Neuronal stem cell (in vitro differentiated cells): ENCODE measurements at regions not wholly inside any gene's neighbourhood (a gene's known extent, or its start where the extent isn't known, plus 50 kb on each side); places are given as distances from the start of the nearest gene placed in this dataset.

ENCODE experiments used
- DNase-seq: peaks from one replicate; pipeline ENCODE4 v3.0.0-alpha.2; 2013; ENCODE audit warnings: low spot score
- H2AFZ ChIP-seq: one replicate; pipeline ENCODE4 v1.6.1; 2013; ENCODE audit warnings: mild to moderate bottlenecking, low read length, inconsistent platforms
- H2AK5ac ChIP-seq: 2 replicates; pipeline ENCODE4 v1.6.1; 2013; ENCODE audit warnings: low read depth, mild to moderate bottlenecking, inconsistent platforms, low read length, moderate library complexity, mixed read lengths
- H2BK120ac ChIP-seq: 2 replicates; pipeline ENCODE4 v1.6.1; 2013; ENCODE audit warnings: low read depth, mild to moderate bottlenecking, inconsistent platforms, low read length, moderate library complexity, mixed read lengths
- H2BK12ac ChIP-seq: one replicate; pipeline ENCODE4 v1.6.1; 2013; ENCODE audit warnings: low read length, inconsistent platforms
- H2BK15ac ChIP-seq: 2 replicates; pipeline ENCODE4 v1.6.1; 2013; ENCODE audit warnings: mild to moderate bottlenecking, low read length, inconsistent platforms, mixed read lengths
- H2BK5ac ChIP-seq: one replicate; pipeline ENCODE4 v1.6.1; 2013; ENCODE audit warnings: inconsistent platforms, mild to moderate bottlenecking, low read length, moderate library complexity
- H3K14ac ChIP-seq: one replicate; pipeline ENCODE4 v1.6.1; 2013; ENCODE audit warnings: low read length, inconsistent platforms
- H3K18ac ChIP-seq: 2 replicates; pipeline ENCODE4 v1.6.1; 2013; ENCODE audit warnings: low read length, inconsistent platforms
- H3K23ac ChIP-seq: 2 replicates; pipeline ENCODE4 v1.6.1; 2013; ENCODE audit warnings: low read depth, mild to moderate bottlenecking, mixed read lengths, low read length, inconsistent platforms; ENCODE audit not compliant: poor library complexity
- H3K27ac ChIP-seq: replicated peaks from 3 replicates; pipeline ENCODE4 v1.5.1; 2013; ENCODE audit warnings: low read length, inconsistent platforms
- H3K27me3 ChIP-seq, 3 experiments: 2 replicates each; pipeline ENCODE4 v1.6.1; 2013; ENCODE audit warnings: low read length in 3 of 3, mild to moderate bottlenecking in 2 of 3, inconsistent platforms in 1 of 3, low read depth in 1 of 3, mixed read lengths in 1 of 3, moderate library complexity in 1 of 3; ENCODE audit not compliant: control insufficient read depth in 3 of 3, insufficient read depth in 3 of 3
- H3K36me3 ChIP-seq, 2 donors: replicated peaks in 1 of 2; 2 replicates each; pipeline ENCODE4 v1.6.1; 2013; ENCODE audit warnings: low read length in 2 of 2; ENCODE audit not compliant: control insufficient read depth in 2 of 2, insufficient read depth in 2 of 2
- H3K4ac ChIP-seq: 2 replicates; pipeline ENCODE4 v1.6.1; 2013; ENCODE audit warnings: inconsistent platforms, mild to moderate bottlenecking, low read length, moderate library complexity
- H3K4me1 ChIP-seq, 2 donors: 1 replicate in 1 of 2; 2 replicates in 1 of 2; pipeline ENCODE4 v1.6.1; 2013; ENCODE audit warnings: low read length in 2 of 2, low read depth in 1 of 2; ENCODE audit not compliant: control insufficient read depth in 2 of 2, insufficient read depth in 1 of 2
- H3K4me2 ChIP-seq: one replicate; pipeline ENCODE4 v1.6.1; 2013; ENCODE audit warnings: mild to moderate bottlenecking, low read length, inconsistent platforms; ENCODE audit not compliant: insufficient read depth, poor library complexity, severe bottlenecking
- H3K4me3 ChIP-seq, 2 donors: 2 replicates each; pipeline ENCODE4 v1.5.1; 2013; ENCODE audit warnings: low read length in 2 of 2, mild to moderate bottlenecking in 2 of 2, inconsistent platforms in 1 of 2, moderate library complexity in 1 of 2
- H3K79me1 ChIP-seq: one replicate; pipeline ENCODE4 v1.6.1; 2013; ENCODE audit warnings: low read depth, mild to moderate bottlenecking, inconsistent platforms, low read length, moderate library complexity
- H3K9ac ChIP-seq: one replicate; pipeline ENCODE4 v1.6.1; 2013; ENCODE audit warnings: mild to moderate bottlenecking, low read depth, low read length, inconsistent platforms; ENCODE audit not compliant: poor library complexity
- H3K9me3 ChIP-seq, 2 donors: replicated peaks in 1 of 2; 2 replicates each; pipeline versions ENCODE3 to v1.6.1; 2013; ENCODE audit warnings: low read length in 2 of 2, mild to moderate bottlenecking in 2 of 2, inconsistent platforms in 1 of 2, low read depth in 1 of 2, mixed read lengths in 1 of 2, moderate library complexity in 1 of 2; ENCODE audit not compliant: control insufficient read depth in 2 of 2, insufficient read depth in 1 of 2
- H4K8ac ChIP-seq: one replicate; pipeline ENCODE4 v1.6.1; 2013; ENCODE audit warnings: low read depth, mild to moderate bottlenecking, inconsistent platforms, low read length, moderate library complexity
- H4K91ac ChIP-seq: one replicate; pipeline ENCODE4 v1.6.1; 2013; ENCODE audit warnings: low read length, low read depth, mild to moderate bottlenecking, inconsistent platforms; ENCODE audit not compliant: poor library complexity
- WGBS, 2 donors: extraction: QIAGEN DNeasy Blood & Tissue Kit; methylation state at CpG; one replicate each; pipeline ENCODE4 v1.1.7; 2013; ENCODE audit warnings: missing lambda C conversion rate in 2 of 2, mixed read lengths in 1 of 2; ENCODE audit not compliant: insufficient read length in 2 of 2, insufficient replicate concordance in 1 of 2; ENCODE audit errors: extremely low coverage in 2 of 2; 5-methylcytosine and 5-hydroxymethylcytosine counted together

DNA sequence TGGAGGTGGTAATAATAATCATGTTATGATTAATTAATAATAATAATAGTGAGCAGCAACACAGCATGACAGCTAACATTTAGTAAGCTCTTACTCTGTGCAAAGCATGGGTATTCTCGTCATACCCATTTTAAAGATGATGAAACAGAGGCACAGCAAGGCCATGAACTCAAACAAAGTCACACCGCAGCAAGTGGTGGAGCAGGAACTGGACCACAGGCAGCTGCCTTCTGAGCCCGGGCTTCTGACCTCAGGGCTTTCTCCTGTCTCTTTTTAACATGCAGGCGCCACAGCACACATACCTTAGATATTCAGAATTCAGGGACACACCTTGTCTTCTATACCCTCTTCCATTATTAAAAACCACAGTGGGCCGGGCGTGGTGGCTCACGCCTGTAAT is 50.7 kb upstream of the SPATA12 start:
- Histone ChIP-seq H3K9ac (no peak overlapping the region), H3K79me1 (no peaks in the 10 kb centered on the region), H3K4me1 (peaks cover 4 to 13% of the 10 kb centered on the region in 2 donors), H3K4me3 (no peak overlapping the region), H3K27ac (no peak overlapping the region), H3K23ac (no peak overlapping the region), H4K8ac (no peak overlapping the region), H3K9me3 (no peaks in the 10 kb centered on the region), H3K4ac (no peak overlapping the region), H2BK12ac (no peak overlapping the region), H3K27me3 (no peaks in the 10 kb centered on the region), H2AFZ (no peak overlapping the region), H4K91ac (no peak overlapping the region), H3K4me2 (no peak overlapping the region), H2AK5ac (no peak overlapping the region), H3K14ac (no peak overlapping the region), H2BK5ac (no peak overlapping the region), H2BK120ac (no peak overlapping the region), H3K36me3 (no peaks in the 10 kb centered on the region), H3K18ac (no peak overlapping the region), H2BK15ac (no peak overlapping the region)
- DNase-seq: no peak
- no CpG with 5 or more reads among the region's 7 CpGs for WGBS, 2 donors

DNA sequence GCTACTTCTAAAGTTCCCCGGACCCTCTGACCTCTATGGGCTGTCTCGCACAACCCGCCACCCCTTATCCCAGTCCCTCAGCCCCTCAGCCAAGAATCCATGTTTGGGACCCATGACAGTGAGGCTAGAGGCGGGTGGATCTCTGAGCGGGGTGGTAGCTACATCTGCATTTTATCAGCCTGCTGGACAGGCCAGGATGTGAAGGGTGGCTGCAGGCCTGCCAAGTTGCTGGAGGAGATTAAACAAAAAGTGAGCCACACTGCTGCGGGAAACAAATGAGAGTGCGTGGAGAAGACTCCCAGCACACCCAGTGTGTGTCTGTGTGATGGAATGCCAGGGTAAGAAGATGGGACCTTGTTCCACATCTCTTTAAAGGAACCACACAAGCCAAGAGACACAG is 51.1 kb upstream of the SPATA12 start:
- Histone ChIP-seq H3K79me1 (no peaks in the 10 kb centered on the region), H3K4ac (no peak overlapping the region), H4K8ac (no peak overlapping the region), H2BK12ac (no peak overlapping the region), H3K9ac (no peak overlapping the region), H2BK5ac (no peak overlapping the region), H3K27ac (no peak overlapping the region), H3K4me2 (no peak overlapping the region), H2BK15ac (no peak overlapping the region), H3K14ac (no peak overlapping the region), H2AK5ac (no peak overlapping the region), H2BK120ac (no peak overlapping the region), H3K9me3 (no peaks in the 10 kb centered on the region), H3K23ac (no peak overlapping the region), H3K4me3 (no peak overlapping the region), H3K36me3 (no peaks in the 10 kb centered on the region), H3K18ac (no peak overlapping the region), H3K27me3 (no peaks in the 10 kb centered on the region), H3K4me1 (peaks cover 4 to 13% of the 10 kb centered on the region in 2 donors), H4K91ac (no peak overlapping the region), H2AFZ (no peak overlapping the region)
- no peak for DNase-seq
- no CpG with 5 or more reads among the region's 7 CpGs for WGBS, 2 donors

DNA sequence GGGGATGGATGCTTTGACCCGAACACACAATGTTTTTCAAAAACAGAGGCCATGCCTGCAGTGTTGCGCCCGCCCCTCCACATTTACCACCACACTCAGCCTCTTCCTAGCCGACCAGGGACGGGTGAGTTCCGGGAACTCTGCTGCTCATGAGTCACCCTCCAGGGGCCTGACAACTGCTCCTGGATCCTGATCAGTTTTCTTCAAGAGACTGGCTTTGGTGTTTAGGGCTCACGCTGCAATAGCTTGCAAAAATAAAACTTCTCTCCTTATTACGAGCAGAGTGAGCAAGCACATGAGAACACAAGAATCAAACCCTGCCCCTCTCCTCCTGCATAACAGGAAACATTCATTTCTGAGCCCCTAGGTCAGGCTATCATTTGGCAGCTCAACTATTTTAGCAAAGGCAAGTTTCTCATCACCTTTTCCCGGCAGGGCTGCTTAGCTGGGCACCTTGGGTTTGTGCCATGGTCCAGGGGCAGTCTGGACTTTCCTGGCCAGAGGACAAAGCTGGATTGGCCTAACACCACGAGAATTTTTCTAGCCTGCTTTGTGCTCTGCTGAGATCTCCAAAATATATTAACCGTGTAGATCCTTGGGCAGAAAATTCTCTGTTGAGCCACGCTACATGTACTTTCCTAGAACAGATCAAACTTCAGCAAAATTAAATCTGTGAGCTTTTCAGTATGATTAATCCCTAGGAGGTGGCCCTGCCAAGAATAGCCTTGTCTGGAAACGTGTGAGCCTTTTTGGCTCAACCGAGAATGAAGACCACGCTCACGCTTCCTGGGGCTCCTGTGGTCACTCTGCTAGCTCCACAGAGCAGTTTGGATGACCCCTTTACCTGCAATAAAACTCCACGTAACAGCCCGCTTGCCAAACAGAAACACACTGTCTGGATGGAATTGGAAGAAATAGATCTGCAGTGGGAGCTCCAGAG is 52.7 kb upstream of the SPATA12 start:
- no peak overlapping the region for H4K91ac ChIP-seq
- H3K9me3 ChIP-seq: peaks cover 0 to 4% of the 10 kb centered on the region in 2 donors
- WGBS, 2 donors: no CpG with 5 or more reads among the region's 18 CpGs
- H3K4ac ChIP-seq: no peak overlapping the region
- no peak overlapping the region for H3K4me3 ChIP-seq
- no peak overlapping the region for H2BK120ac ChIP-seq
- peaks cover 4 to 13% of the 10 kb centered on the region in 2 donors for H3K4me1 ChIP-seq
- H3K4me2 ChIP-seq: no peak overlapping the region
- no peak overlapping the region for H3K27ac ChIP-seq
- no peak overlapping the region for H3K23ac ChIP-seq
- no peak for DNase-seq
- no peaks in the 10 kb centered on the region for H3K79me1 ChIP-seq
- H3K27me3 ChIP-seq: no peaks in the 10 kb centered on the region
- no peaks in the 10 kb centered on the region for H3K36me3 ChIP-seq
- peak overlapping the region; percentile 87 for H2AFZ ChIP-seq
- H3K14ac ChIP-seq: no peak overlapping the region
- H2AK5ac ChIP-seq: no peak overlapping the region
- no peak overlapping the region for H2BK15ac ChIP-seq
- no peak overlapping the region for H4K8ac ChIP-seq
- no peak overlapping the region for H3K18ac ChIP-seq
- H2BK12ac ChIP-seq: no peak overlapping the region
- H3K9ac ChIP-seq: no peak overlapping the region
- no peak overlapping the region for H2BK5ac ChIP-seq

DNA sequence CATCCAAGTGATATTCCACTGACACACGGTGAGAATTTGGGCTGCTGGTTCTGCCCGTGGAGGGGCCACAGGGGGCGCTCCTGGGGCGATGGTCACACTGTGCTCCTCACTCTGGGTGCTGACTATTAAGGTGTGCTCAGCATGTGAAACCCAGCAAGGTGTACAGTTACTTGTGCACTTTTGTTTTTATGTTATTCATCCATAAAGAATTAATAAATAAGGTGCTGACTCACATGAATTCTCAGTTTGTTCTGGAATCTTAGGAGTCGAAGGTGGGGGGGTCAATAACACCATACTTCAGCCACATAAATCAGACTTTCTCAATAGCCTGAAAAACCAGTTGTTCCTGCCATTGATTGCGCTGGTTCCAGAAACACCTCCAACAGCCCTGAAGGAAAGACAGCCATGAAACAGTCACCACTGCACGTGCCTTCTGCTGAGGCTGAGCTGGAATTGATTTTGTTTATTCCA is 53.5 kb upstream of the SPATA12 start:
- Histone ChIP-seq H3K79me1 (no peaks in the 10 kb centered on the region), H3K27ac (no peak overlapping the region), H2AK5ac (no peak overlapping the region)

More for the DNA sequence above, 53.5 kb upstream of the SPATA12 start:
- Histone ChIP-seq H2AFZ (peak overlapping the region; percentile 87), H2BK5ac (no peak overlapping the region), H3K18ac (no peak overlapping the region), H2BK12ac (no peak overlapping the region), H3K9me3 (peaks cover 0 to 4% of the 10 kb centered on the region in 2 donors), H3K27me3 (no peaks in the 10 kb centered on the region), H4K91ac (no peak overlapping the region), H3K14ac (no peak overlapping the region), H2BK15ac (no peak overlapping the region), H2BK120ac (no peak overlapping the region), H3K9ac (no peak overlapping the region), H3K23ac (no peak overlapping the region), H3K4ac (no peak overlapping the region), H3K4me1 (peaks cover 4 to 13% of the 10 kb centered on the region in 2 donors), H3K36me3 (no peaks in the 10 kb centered on the region), H4K8ac (no peak overlapping the region), H3K4me3 (no peak overlapping the region), H3K4me2 (no peak overlapping the region)
- WGBS, 2 donors: no CpG with 5 or more reads among the region's 7 CpGs
- DNase-seq: no peak
